GM21360 (cell line): ENCODE measurements at regions not wholly inside any gene's neighbourhood (a gene's known extent, or its start where the extent isn't known, plus 50 kb on each side); places are given as distances from the start of the nearest gene placed in this dataset.
A peak's percentile ranks its signal among the peaks of the same experiment; 100 is the strongest.

Experiments
- ATAC-seq: cut with Tn5 transposase; IDR thresholded peaks from one replicate; pipeline ENCODE4 v1.9.1; 2021; ENCODE audit warnings: mild to moderate bottlenecking, moderate library complexity; ENCODE audit not compliant: unreplicated experiment

GRCh38 chr6:223763-224162 is 68.5 kb upstream of the DUSP22 start:
- ATAC-seq, result no peak

DNA sequence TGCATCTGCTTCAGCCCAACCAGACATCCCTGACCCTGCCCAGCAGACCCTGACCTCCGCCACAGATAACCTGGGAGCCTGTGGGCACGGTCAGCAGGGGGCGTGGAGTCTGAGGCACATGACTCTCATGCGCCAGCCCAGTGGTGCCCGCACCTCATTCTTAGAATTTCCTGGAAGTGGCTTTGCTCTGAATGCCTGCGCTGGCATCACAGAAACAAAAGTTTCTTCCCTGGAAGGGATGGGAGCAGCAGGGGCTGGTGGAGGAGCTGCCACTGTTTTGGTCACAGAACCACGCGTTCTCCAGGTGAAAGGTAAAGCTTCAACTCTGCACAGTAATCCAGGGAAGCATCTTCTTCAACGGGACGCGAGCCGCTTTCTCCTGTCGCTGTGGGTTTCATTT is 67.9 kb upstream of the DUSP22 start:
- no peak for ATAC-seq

GRCh38 chr6:225121-225721 is 67.1 kb upstream of the DUSP22 start:
- ATAC-seq, result no peak

DNA sequence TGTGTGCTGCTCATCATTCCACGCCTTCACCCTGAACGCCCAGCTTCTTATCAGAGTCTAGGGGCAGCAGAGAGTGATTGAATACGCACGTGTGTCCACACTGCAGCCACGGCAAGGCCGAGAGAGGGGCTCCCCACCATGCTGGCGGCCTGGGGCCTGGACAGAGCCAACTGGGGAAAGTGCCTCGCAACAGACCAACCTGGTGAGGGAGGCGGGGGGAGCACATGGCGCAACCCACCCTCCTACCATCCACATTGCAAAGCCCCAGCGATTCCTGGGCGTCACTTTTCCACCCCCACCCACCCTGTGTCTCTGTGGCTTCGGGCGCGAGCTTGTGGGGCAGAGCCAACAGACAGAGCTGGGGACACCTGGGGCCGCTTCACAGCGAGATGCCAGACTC is 66.4 kb upstream of the DUSP22 start:
- ATAC-seq, result no peak

DNA sequence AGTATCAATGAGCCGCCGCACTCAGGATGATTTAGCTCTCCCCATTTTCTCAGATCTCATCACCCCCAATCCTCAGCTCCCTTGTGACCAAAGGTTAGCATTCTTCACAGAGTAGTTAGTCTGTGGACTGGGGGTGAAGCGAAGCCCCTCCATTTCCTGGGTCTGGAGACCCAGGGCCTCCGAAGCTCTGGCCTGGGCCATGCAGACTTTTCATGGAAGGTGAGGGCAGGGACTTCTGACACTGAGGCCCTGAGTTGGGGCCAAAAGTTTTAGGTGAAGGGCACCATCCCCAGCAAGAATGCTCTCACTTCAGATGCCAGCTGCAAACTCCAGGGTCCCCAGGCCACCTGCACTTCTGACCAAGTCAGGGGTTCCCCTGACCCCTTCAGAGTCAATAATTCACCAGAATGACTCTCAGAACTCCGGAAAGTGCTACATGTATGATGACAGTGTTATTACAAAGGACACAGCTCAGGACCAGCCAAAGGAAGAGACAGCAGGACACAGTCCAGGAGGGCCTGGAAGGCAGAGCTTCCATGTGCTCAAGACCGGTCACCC is 65.7 kb upstream of the DUSP22 start:
- no peak for ATAC-seq

DNA sequence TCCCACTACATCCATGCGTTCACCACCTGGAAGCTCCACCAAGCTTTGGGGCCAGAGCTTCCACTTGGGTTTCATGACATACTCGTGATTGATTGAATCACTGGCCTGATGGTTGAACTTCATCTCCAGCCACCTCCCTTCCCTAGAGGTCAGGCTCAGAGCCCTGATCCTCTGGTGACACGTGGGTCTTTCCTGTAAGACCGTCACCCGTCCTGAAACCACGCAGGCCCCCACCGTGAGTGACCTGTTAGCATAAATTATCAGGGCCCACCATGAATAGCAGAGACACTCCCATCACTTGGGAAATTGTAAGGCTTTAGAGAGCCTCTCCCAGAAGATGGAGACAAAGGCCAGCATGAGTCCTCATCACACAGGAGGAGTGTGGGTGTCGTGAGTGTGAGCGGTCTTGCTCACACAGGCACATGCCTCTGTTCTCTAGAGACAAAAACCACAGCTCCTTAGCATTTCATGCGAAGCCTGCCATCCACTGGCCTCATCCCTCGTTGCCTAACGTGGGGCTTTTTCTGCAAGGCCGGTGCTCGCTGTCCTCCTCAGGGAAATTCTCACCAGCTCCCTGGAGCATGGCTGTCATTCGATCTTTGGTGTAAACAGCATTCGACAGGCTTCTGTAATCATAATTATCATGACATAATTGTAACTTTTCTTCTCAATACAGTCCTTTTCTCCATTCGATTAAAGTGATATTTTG is 65.1 kb upstream of the DUSP22 start:
- ATAC-seq, result no peak

GRCh38 chr6:227812-228338 is 64.4 kb upstream of the DUSP22 start:
- ATAC-seq, result no peak

- ATAC-seq, result peak; percentile 41
Measured at GRCh38 chr6:228881-229651, 63.2 kb upstream of the DUSP22 start.

GRCh38 chr6:231779-232178 is 60.5 kb upstream of the DUSP22 start:
- peak; percentile 25 for ATAC-seq

DNA sequence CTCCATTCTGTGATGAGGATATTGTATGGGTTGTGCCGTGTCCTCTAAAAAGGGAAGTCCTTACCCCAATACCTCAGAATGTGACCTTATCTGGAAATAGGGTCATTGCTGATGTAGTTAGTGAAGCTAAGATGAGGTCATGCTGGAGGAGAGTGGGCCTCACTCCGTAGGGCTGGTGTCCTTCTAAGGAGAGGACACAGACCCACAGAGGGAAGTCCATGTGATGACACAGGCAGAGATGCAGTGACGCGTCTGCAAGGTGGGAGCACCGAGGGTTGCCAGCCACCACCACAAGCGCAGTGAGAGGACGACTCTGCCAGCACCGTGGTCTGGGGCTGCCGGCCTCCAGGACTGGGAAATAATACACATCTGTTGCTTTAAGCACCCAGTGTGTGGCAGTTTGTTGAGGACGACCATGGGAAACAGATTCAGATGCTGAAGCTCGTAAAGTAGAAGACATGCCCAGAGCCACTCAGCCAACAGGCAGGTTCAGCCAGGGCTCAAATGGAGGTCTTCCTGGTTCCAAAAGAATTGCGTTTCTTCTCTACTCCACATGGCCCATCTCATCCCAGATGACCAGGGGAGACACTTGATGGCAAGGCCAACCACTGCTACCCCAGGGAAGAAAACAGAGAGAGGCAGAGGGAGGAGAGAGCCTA is 59.2 kb upstream of the DUSP22 start:
- no peak for ATAC-seq

DNA sequence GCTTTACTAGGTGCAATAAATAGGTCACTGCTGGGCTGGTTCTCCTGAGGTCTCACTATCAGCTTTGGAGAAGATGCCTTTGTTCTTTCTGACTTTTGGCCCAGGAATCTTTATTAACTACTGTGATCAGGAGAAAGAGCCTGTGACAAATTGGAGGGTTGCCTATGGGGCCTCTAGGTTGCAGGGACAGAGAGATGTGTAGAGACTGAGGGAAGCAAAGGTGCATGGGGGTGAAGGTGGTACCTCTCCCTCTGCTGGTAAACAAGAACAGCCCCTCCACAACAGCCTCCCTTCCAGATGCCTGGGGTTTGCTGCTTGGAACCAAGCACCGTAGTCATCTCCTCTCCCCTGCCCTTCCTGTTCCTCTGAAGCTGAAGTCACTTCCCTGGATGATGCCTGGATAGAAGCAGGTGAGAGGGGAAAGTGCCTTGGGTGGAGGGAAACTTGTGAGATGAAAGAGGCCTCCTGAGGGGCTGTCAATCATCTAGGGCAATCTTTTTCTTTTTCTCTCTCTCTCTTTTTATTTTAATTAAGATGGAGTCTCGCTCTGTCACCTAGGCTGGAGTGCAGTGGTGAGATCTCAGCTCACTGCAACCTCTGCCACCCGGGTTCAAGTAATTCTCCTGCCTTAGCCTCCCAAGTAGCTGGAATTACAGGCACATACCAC is 57.4 kb upstream of the DUSP22 start:
- no peak for ATAC-seq

DNA sequence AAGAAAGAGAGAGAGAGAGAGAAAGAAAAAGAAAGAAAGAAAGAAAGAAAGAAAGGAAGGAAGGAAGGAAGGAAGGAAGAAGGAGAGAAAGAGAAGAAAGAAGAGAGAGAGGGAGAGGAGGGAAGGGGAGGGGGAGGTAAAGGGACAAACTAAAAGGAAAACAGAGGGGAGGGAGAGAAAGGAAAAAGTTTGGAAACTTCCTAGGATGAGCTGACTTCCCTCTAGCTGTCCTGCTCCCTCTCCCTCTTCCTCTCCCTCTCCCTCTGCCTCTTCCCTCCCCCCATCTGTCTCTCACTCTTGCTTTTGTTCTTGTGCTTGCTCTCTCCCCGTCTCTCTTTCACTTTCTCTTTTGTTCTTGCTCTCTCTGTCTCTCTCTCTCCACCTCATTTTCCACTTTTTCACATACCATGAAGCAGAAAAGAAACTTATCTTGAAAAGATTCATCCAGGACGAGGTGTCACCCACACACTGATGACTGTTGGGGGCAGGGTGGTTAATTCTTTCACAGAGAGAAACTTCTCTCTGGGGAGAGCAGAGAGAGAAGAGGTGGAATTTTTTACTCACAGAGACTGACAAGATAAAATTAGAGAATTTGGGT is 56.4 kb upstream of the DUSP22 start:
- peak; percentile 52 for ATAC-seq

- no peak for ATAC-seq
Measured at GRCh38 chr6:236519-236918, 55.8 kb upstream of the DUSP22 start.

DNA sequence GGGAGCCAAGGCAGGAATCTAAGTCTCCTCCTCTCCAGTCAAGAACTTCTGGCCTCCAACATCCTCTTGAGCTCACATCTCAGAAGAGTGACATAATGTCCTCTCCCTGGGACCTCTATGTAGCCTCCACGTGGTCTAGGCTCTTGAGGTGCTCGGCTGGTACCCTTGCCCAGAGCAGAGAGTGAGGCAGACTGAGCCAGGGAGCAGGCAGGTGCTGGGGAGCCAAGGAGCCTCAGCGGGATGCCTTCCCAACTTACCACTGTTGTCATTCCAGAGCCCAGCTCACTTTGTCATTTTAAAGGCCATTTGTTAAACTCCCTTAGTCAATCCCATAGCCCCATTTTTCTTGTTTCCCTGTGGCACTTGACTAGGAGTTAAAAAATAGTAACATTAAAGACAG is 52.1 kb upstream of the DUSP22 start:
- no peak for ATAC-seq

DNA sequence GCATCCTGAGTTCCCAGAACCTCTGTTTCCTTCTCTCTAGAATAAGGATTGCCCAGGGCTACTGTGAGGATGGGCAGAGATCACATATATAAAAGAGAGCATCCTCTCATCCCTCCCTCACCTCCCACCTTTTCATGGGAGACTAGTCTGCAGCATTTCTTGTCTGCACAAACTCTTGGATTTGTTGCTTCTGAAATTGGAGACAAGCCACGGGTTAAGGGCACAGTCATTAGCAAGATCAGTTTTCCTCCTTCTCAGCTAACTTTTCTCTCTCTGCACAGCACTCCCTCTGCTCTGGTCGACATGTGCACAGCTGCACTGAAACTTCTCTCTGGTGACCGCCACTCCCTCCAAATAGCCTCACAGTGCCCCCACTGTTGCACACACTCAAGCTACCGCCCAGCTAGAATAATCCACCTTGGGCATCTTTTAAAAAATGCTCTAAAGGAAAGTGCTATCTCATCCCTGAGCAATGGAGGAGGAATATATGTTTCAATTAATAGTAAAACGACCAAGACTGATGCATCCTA is 50.9 kb upstream of the DUSP22 start:
- no peak for ATAC-seq
